ENCODE measurements at regions not wholly inside any gene's neighbourhood (a gene's known extent, or its start where the extent isn't known, plus 50 kb on each side); places are given as distances from the start of the nearest gene placed in this dataset.

DNA sequence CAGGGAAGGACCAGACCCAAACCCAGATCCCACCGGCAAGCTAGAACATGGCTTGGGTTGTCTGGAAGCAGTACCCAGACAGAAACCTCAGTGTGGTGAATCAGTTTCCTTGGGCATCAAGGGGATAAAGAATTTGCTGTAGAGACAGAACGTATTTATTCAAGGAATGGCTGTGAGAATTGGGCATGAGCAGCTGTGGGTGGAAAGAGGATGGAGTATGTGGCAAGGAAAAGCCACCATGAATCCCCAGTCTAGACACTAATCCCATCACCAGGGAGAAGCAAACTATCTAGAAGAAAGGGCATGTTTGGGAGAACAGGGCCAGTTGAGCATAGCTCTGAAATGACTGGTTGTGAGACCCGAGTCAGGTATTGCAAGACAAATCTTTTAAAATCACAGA lies 109.2 kb downstream of the TOMM20 start:
- TF ChIP-seq, protein P1, sequence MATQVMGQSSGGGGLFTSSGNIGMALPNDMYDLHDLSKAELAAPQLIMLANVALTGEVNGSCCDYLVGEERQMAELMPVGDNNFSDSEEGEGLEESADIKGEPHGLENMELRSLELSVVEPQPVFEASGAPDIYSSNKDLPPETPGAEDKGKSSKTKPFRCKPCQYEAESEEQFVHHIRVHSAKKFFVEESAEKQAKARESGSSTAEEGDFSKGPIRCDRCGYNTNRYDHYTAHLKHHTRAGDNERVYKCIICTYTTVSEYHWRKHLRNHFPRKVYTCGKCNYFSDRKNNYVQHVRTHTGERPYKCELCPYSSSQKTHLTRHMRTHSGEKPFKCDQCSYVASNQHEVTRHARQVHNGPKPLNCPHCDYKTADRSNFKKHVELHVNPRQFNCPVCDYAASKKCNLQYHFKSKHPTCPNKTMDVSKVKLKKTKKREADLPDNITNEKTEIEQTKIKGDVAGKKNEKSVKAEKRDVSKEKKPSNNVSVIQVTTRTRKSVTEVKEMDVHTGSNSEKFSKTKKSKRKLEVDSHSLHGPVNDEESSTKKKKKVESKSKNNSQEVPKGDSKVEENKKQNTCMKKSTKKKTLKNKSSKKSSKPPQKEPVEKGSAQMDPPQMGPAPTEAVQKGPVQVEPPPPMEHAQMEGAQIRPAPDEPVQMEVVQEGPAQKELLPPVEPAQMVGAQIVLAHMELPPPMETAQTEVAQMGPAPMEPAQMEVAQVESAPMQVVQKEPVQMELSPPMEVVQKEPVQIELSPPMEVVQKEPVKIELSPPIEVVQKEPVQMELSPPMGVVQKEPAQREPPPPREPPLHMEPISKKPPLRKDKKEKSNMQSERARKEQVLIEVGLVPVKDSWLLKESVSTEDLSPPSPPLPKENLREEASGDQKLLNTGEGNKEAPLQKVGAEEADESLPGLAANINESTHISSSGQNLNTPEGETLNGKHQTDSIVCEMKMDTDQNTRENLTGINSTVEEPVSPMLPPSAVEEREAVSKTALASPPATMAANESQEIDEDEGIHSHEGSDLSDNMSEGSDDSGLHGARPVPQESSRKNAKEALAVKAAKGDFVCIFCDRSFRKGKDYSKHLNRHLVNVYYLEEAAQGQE (IDR thresholded peaks at IDR 0.05; ENCODE audit: low read depth), result no peak
- TF ChIP-seq EP300 (IDR thresholded peaks at IDR 0.05; ENCODE audit: borderline replicate concordance), result no peak
- TF ChIP-seq ZBTB7A (IDR thresholded peaks at IDR 0.05; ENCODE audit: low read depth), result no peak
- no peak for TF ChIP-seq TAF1 (IDR thresholded peaks at IDR 0.05; ENCODE audit: low read depth)
